ENCODE measurements at regions not wholly inside any gene's neighbourhood (a gene's known extent, or its start where the extent isn't known, plus 50 kb on each side); places are given as distances from the start of the nearest gene placed in this dataset.

DNA sequence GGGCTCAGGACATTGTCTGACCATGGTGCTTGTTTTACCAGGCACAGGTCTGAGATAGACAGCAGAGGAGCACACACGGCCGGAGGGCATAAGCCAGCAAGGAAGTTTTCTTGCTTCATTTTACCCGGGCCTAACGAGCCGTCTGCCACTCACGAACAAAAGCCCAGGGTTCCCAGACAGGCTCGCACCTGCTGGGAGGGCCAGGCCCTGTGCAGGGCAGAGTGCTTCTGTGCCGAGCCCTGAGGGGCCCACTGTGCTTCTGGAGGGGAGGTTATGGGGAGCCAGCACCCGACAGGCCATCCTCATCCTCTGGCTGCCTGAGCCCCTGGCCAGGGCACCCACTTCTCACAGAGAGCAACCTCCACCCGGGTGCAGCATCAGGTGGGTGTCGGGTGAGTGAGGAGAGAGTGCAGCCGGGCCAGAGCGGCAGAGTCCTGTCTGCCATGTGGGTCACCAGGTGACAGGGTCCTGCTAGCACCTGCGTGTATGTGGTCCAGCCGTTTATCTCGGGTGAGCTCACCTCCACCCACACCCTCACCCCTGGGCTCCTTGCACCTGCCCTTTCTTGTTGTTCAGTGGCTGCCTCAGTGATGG lies 297.9 kb downstream of the NDUFA10 start:
- Histone ChIP-seq H3K27me3 (ENCODE audit: control insufficient read depth in 4 of 4, insufficient read depth in 4 of 4, low read length in 3 of 4) (no peaks in the 10 kb centered on the region), H3K4me1 (ENCODE audit: control insufficient read depth in 4 of 4, insufficient read depth in 4 of 4, low read length in 3 of 4) (no peaks in the 10 kb centered on the region), H3K9ac (ENCODE audit: low read depth in 1 of 2, low read length in 2 of 2) (no peak overlapping the region), H3K27ac (ENCODE audit: low read depth in 1 of 2, low read length in 2 of 2) (no peak overlapping the region), H3K9me3 (ENCODE audit: control insufficient read depth in 4 of 4, low read length in 3 of 4) (no peaks in the 10 kb centered on the region), H3K36me3 (ENCODE audit: control insufficient read depth in 4 of 4, insufficient read depth in 3 of 4, low read depth in 1 of 4, low read length in 3 of 4) (no peaks in the 10 kb centered on the region), H3K4me3 (ENCODE audit: low read depth in 1 of 3, low read length in 3 of 3) (no peak overlapping the region)
- no peak for DNase-seq (ENCODE audit: low spot score)
- TF ChIP-seq EGR1 (IDR thresholded peaks at IDR 0.05; ENCODE audit: low read depth in 2 of 2) (no peak), RXRA (IDR thresholded peaks at IDR 0.05) (no peak), HNF4G (IDR thresholded peaks at IDR 0.05) (no peak)
- WGBS = 81% methylated on average over 16 of the region's 16 CpGs

DNA sequence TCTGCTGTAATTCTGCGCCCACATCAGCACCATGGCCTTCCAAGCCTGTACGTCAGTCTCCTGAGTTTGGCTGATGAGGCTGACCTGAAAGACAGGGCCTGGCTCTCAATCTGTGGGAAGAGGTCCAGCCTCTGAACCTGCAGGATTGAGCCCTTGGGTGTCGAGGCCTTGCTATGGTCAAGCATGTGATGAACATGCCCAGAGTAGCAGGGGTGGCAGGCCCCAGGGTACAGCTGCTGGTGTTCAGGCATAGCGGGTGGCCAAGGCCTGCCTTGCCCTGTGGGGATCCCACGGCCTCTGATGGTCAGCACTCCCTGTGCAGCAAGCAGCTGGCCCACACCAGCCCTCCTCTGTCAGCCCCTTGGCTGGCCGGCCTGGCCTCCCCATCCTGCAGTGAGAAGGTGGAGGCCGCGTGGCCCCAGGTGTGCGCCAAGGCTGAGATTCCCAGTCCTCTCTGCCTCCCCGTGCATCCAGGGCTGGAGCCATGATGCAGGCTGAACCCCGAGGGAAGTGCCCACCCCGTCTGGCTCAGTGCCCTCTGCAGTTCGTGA lies 298.4 kb downstream of the NDUFA10 start:
- WGBS = 88% methylated on average over 13 of the region's 13 CpGs
- Histone ChIP-seq H3K9ac (ENCODE audit: low read depth in 1 of 2, low read length in 2 of 2) (no peak overlapping the region), H3K4me1 (ENCODE audit: control insufficient read depth in 4 of 4, insufficient read depth in 4 of 4, low read length in 3 of 4) (no peaks in the 10 kb centered on the region), H3K9me3 (ENCODE audit: control insufficient read depth in 4 of 4, low read length in 3 of 4) (no peaks in the 10 kb centered on the region), H3K4me3 (ENCODE audit: low read depth in 1 of 3, low read length in 3 of 3) (no peak overlapping the region), H3K36me3 (ENCODE audit: control insufficient read depth in 4 of 4, insufficient read depth in 3 of 4, low read depth in 1 of 4, low read length in 3 of 4) (no peaks in the 10 kb centered on the region), H3K27ac (ENCODE audit: low read depth in 1 of 2, low read length in 2 of 2) (no peak overlapping the region), H3K27me3 (ENCODE audit: control insufficient read depth in 4 of 4, insufficient read depth in 4 of 4, low read length in 3 of 4) (no peaks in the 10 kb centered on the region)
- DNase-seq (ENCODE audit: low spot score) = no peak
- TF ChIP-seq FOXA2 (IDR thresholded peaks at IDR 0.05) = no peak

DNA sequence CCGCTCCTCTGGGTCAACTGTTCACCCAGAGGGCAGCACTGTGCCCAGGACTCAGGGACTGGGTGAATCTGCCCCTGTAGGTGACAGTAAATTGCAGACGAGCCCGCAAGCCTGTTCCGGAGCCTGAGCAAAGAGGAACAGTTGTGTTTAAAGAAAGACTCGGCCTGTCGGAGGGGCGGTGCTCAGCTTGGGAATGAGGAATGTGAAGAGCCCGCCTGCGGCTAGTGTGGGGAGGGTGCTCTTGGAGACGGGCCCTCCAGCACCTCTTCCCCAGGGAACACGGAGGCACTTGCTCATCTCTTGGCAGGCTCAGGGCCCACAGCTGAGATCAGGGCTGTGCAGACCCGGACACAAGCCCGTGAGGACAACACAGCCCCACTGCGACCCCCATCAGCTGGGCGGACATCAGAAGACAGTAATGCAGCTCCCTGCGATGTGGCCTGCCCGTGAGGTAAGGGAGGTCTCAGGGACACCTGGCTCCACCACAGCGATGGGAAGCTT lies 299.0 kb downstream of the NDUFA10 start:
- H3K9ac ChIP-seq (ENCODE audit: low read depth in 1 of 2, low read length in 2 of 2) = no peak overlapping the region
- 84% methylated on average over 18 of the region's 18 CpGs for WGBS
- TF ChIP-seq, protein P1, sequence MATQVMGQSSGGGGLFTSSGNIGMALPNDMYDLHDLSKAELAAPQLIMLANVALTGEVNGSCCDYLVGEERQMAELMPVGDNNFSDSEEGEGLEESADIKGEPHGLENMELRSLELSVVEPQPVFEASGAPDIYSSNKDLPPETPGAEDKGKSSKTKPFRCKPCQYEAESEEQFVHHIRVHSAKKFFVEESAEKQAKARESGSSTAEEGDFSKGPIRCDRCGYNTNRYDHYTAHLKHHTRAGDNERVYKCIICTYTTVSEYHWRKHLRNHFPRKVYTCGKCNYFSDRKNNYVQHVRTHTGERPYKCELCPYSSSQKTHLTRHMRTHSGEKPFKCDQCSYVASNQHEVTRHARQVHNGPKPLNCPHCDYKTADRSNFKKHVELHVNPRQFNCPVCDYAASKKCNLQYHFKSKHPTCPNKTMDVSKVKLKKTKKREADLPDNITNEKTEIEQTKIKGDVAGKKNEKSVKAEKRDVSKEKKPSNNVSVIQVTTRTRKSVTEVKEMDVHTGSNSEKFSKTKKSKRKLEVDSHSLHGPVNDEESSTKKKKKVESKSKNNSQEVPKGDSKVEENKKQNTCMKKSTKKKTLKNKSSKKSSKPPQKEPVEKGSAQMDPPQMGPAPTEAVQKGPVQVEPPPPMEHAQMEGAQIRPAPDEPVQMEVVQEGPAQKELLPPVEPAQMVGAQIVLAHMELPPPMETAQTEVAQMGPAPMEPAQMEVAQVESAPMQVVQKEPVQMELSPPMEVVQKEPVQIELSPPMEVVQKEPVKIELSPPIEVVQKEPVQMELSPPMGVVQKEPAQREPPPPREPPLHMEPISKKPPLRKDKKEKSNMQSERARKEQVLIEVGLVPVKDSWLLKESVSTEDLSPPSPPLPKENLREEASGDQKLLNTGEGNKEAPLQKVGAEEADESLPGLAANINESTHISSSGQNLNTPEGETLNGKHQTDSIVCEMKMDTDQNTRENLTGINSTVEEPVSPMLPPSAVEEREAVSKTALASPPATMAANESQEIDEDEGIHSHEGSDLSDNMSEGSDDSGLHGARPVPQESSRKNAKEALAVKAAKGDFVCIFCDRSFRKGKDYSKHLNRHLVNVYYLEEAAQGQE (IDR thresholded peaks at IDR 0.05) = no peak
- TF ChIP-seq JUND (IDR thresholded peaks at IDR 0.05) (no peak), RXRA (IDR thresholded peaks at IDR 0.05) (no peak), TAF1 (conservative IDR thresholded peaks at IDR 0.05) (no peak), SP1 (IDR thresholded peaks at IDR 0.05) (no peak), GABPA (IDR thresholded peaks at IDR 0.05 in 1 of 2, conservative IDR thresholded peaks at IDR 0.05 in 1 of 2) (no peak), FOXA1 (IDR thresholded peaks at IDR 0.05) (no peak), HNF4G (IDR thresholded peaks at IDR 0.05) (no peak)
- TF ChIP-seq, protein P2, sequence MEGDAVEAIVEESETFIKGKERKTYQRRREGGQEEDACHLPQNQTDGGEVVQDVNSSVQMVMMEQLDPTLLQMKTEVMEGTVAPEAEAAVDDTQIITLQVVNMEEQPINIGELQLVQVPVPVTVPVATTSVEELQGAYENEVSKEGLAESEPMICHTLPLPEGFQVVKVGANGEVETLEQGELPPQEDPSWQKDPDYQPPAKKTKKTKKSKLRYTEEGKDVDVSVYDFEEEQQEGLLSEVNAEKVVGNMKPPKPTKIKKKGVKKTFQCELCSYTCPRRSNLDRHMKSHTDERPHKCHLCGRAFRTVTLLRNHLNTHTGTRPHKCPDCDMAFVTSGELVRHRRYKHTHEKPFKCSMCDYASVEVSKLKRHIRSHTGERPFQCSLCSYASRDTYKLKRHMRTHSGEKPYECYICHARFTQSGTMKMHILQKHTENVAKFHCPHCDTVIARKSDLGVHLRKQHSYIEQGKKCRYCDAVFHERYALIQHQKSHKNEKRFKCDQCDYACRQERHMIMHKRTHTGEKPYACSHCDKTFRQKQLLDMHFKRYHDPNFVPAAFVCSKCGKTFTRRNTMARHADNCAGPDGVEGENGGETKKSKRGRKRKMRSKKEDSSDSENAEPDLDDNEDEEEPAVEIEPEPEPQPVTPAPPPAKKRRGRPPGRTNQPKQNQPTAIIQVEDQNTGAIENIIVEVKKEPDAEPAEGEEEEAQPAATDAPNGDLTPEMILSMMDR (IDR thresholded peaks at IDR 0.05; ENCODE audit: low read depth, low read length, missing input control) = no peak
- TF ChIP-seq, protein P3, sequence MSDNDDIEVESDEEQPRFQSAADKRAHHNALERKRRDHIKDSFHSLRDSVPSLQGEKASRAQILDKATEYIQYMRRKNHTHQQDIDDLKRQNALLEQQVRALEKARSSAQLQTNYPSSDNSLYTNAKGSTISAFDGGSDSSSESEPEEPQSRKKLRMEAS (IDR thresholded peaks at IDR 0.05) = no peak
- H3K36me3 ChIP-seq (ENCODE audit: control insufficient read depth in 4 of 4, insufficient read depth in 3 of 4, low read depth in 1 of 4, low read length in 3 of 4) = no peaks in the 10 kb centered on the region
- no peak for DNase-seq (ENCODE audit: low spot score)
- H3K9me3 ChIP-seq (ENCODE audit: control insufficient read depth in 4 of 4, low read length in 3 of 4) = no peaks in the 10 kb centered on the region
- no peak overlapping the region for H3K27ac ChIP-seq (ENCODE audit: low read depth in 1 of 2, low read length in 2 of 2)
- H3K27me3 ChIP-seq (ENCODE audit: control insufficient read depth in 4 of 4, insufficient read depth in 4 of 4, low read length in 3 of 4) = no peaks in the 10 kb centered on the region
- H3K4me3 ChIP-seq (ENCODE audit: low read depth in 1 of 3, low read length in 3 of 3) = no peak overlapping the region
- H3K4me1 ChIP-seq (ENCODE audit: control insufficient read depth in 4 of 4, insufficient read depth in 4 of 4, low read length in 3 of 4) = no peaks in the 10 kb centered on the region

Measured in liver (tissue), 8 donors.